ENCODE measurements at regions not wholly inside any gene's neighbourhood (a gene's known extent, or its start where the extent isn't known, plus 50 kb on each side); places are given as distances from the start of the nearest gene placed in this dataset.

DNA sequence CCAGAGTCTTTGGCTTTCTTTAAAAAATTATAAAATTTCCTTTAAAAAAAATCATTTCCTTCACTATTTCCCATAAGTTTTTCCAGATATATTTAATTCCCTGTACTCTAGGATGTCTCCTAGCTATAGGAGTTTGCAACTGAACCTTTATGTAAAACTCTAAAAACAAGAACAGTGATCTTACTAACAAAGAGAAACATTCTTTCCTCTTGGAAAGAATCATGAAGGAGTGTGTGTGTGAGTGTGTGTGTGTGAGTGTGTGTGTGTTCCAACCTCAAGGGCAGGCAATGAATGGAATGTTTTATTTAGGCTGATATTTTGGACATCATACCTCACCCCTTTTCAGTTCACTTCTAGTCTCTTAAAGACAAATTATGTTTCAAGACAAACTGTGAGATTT is 309.2 kb downstream of the CEMIP2 start:
- no peak overlapping the region for H3K9ac ChIP-seq (ENCODE audit: low read length)
- no peaks in the 10 kb centered on the region for H3K9me3 ChIP-seq (ENCODE audit: insufficient read depth, low read depth, low read length)
- Mint-ChIP-seq H3K4me1 (ENCODE audit: low read depth, unreplicated experiment) (peaks cover 4% of the 10 kb centered on the region), H3K36me3 (ENCODE audit: low read depth, unreplicated experiment) (no peaks in the 10 kb centered on the region), H3K4me3 (ENCODE audit: unreplicated experiment) (no peak overlapping the region), H3K27me3 (ENCODE audit: low read depth, unreplicated experiment) (no peaks in the 10 kb centered on the region), H3K9me3 (ENCODE audit: unreplicated experiment) (no peaks in the 10 kb centered on the region), H3K27ac (ENCODE audit: unreplicated experiment) (no peak overlapping the region)
- TF ChIP-seq EZH2 (IDR thresholded peaks at IDR 0.05; ENCODE audit: insufficient read depth, low read length) = no peak
- TF ChIP-seq, protein P1, sequence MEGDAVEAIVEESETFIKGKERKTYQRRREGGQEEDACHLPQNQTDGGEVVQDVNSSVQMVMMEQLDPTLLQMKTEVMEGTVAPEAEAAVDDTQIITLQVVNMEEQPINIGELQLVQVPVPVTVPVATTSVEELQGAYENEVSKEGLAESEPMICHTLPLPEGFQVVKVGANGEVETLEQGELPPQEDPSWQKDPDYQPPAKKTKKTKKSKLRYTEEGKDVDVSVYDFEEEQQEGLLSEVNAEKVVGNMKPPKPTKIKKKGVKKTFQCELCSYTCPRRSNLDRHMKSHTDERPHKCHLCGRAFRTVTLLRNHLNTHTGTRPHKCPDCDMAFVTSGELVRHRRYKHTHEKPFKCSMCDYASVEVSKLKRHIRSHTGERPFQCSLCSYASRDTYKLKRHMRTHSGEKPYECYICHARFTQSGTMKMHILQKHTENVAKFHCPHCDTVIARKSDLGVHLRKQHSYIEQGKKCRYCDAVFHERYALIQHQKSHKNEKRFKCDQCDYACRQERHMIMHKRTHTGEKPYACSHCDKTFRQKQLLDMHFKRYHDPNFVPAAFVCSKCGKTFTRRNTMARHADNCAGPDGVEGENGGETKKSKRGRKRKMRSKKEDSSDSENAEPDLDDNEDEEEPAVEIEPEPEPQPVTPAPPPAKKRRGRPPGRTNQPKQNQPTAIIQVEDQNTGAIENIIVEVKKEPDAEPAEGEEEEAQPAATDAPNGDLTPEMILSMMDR (IDR thresholded peaks at IDR 0.05; ENCODE audit: insufficient read depth, low read depth, low read length) = no peak
- H4K20me1 ChIP-seq (ENCODE audit: insufficient read depth, low read length) = no peaks in the 10 kb centered on the region
- FAIRE-seq (no peak), DNase-seq (ENCODE audit: low read depth) (no peak)
- H3K27ac ChIP-seq (ENCODE audit: low read depth, low read length) = no peak overlapping the region
- no peaks in the 10 kb centered on the region for H3K79me2 ChIP-seq (ENCODE audit: insufficient read depth, low read length)
- H3K36me3 ChIP-seq (ENCODE audit: insufficient read depth, low read length) = no peaks in the 10 kb centered on the region
- H3K4me2 ChIP-seq (ENCODE audit: low read length) = no peak overlapping the region
- no peaks in the 10 kb centered on the region for H3K4me1 ChIP-seq (ENCODE audit: insufficient read depth, low read length)
- no peaks in the 10 kb centered on the region for H3K27me3 ChIP-seq (ENCODE audit: insufficient read depth, low read length)
- no peak overlapping the region for H2AFZ ChIP-seq (ENCODE audit: low read depth, low read length)
- H3K4me3 ChIP-seq (ENCODE audit: insufficient read depth, low read depth, low read length) = no peak overlapping the region

DNA sequence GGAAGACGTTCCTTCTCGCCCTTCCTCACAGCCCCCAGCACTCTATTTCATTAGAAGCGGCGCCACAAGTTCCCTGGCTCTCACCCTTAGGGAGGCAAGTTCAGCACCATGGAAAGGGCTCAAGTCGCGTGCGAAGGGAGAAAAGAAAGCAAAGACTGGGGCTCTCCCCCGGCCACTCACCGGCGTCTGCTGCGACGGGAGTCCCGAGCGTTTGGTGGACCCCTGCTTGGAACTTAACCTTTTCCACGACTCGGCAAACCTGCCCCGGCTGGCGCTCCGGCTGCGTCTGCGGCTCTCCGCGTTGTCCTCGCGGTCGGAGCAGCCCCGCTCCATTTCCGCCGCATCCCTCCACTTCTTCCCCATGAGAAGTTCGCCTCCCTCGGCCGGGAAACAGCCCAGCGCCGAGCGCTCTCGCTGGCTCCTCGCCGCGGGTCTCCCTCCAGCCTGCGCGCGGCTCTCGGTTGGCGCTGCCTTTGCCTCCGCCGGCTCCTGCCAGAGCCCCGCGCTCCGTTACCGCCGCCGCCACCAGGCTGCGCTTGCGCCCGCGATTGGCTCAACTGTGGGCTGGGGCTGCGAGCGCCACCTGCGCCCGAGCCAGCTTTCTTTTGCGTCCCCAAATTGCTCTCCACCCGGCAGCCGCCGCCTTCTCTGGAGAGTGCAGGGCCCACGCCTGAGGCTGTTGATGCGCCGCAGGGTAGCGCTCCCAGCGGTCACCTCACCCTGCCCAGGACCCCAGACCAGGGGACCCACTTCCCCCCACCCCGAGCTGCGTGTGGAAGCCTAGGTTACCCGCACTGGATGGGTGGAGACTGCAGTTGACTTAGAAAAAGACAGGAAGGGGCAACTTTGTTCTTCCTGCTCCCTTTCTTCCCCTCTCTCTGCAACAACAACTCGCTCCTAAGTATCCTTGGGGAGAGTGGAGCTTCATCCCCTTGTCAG is 321.6 kb downstream of the CEMIP2 start:
- H3K36me3 Mint-ChIP-seq (ENCODE audit: low read depth, unreplicated experiment) = no peaks in the 10 kb centered on the region
- H3K27me3 ChIP-seq (ENCODE audit: insufficient read depth, low read length) = peaks cover 8% of the 10 kb centered on the region
- H3K9me3 Mint-ChIP-seq (ENCODE audit: unreplicated experiment) = no peaks in the 10 kb centered on the region
- peak overlapping the region; percentile 84 for H2AFZ ChIP-seq (ENCODE audit: low read depth, low read length)
- H3K27ac ChIP-seq (ENCODE audit: low read depth, low read length) = no peak overlapping the region
- H3K27ac Mint-ChIP-seq (ENCODE audit: unreplicated experiment) = no peak overlapping the region
- no peaks in the 10 kb centered on the region for H3K9me3 ChIP-seq (ENCODE audit: insufficient read depth, low read depth, low read length)
- no peaks in the 10 kb centered on the region for H3K4me1 ChIP-seq (ENCODE audit: insufficient read depth, low read length)
- H3K9ac ChIP-seq (ENCODE audit: low read length) = peak overlapping the region; percentile 18
- FAIRE-seq (no peak), DNase-seq (ENCODE audit: low read depth) (peak; percentile 51)
- H3K4me1 Mint-ChIP-seq (ENCODE audit: low read depth, unreplicated experiment) = no peaks in the 10 kb centered on the region
- TF ChIP-seq EZH2 (IDR thresholded peaks at IDR 0.05; ENCODE audit: insufficient read depth, low read length) = no peak
- TF ChIP-seq, protein P1 (IDR thresholded peaks at IDR 0.05; ENCODE audit: insufficient read depth, low read depth, low read length) = no peak
- H3K79me2 ChIP-seq (ENCODE audit: insufficient read depth, low read length) = no peaks in the 10 kb centered on the region
- H3K4me2 ChIP-seq (ENCODE audit: low read length) = peak overlapping the region; percentile 94
- H4K20me1 ChIP-seq (ENCODE audit: insufficient read depth, low read length) = no peaks in the 10 kb centered on the region
- H3K27me3 Mint-ChIP-seq (ENCODE audit: low read depth, unreplicated experiment) = peaks cover 25% of the 10 kb centered on the region
- H3K4me3 Mint-ChIP-seq (ENCODE audit: unreplicated experiment) = peak overlapping the region; percentile 84
- peak overlapping the region; percentile 60 for H3K4me3 ChIP-seq (ENCODE audit: insufficient read depth, low read depth, low read length)
- H3K36me3 ChIP-seq (ENCODE audit: insufficient read depth, low read length) = no peaks in the 10 kb centered on the region

DNA sequence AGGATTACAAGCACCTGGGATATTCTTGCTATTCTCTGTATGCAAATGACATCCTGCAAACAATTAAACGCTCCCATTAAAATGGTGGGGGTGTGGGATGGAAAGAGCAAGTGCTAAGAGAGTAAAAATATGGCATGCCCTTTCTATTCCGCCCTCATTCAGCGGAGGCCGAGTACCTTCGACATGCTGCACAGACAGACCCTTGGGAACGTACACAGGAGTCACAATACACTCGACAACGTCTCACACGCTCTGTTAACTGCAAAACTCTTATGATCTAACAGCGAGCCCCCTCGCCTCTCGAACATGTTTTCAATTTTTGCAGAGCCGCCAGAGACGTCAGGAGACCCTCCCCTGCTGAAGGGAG is 322.2 kb downstream of the CEMIP2 start:
- no peaks in the 10 kb centered on the region for H3K79me2 ChIP-seq (ENCODE audit: insufficient read depth, low read length)
- H3K4me1 ChIP-seq (ENCODE audit: insufficient read depth, low read length) = no peaks in the 10 kb centered on the region
- H3K9me3 Mint-ChIP-seq (ENCODE audit: unreplicated experiment) = no peaks in the 10 kb centered on the region
- no peak overlapping the region for H3K27ac ChIP-seq (ENCODE audit: low read depth, low read length)
- DNase-seq (ENCODE audit: low read depth) (no peak), FAIRE-seq (no peak)
- H3K4me3 ChIP-seq (ENCODE audit: insufficient read depth, low read depth, low read length) = peak overlapping the region; percentile 60
- H3K27ac Mint-ChIP-seq (ENCODE audit: unreplicated experiment) = no peak overlapping the region
- TF ChIP-seq, protein P1 (IDR thresholded peaks at IDR 0.05; ENCODE audit: insufficient read depth, low read depth, low read length) = no peak
- TF ChIP-seq EZH2 (IDR thresholded peaks at IDR 0.05; ENCODE audit: insufficient read depth, low read length) = no peak
- H2AFZ ChIP-seq (ENCODE audit: low read depth, low read length) = peak overlapping the region; percentile 84
- H3K9ac ChIP-seq (ENCODE audit: low read length) = no peak overlapping the region
- H3K27me3 Mint-ChIP-seq (ENCODE audit: low read depth, unreplicated experiment) = peaks cover 25% of the 10 kb centered on the region
- H3K9me3 ChIP-seq (ENCODE audit: insufficient read depth, low read depth, low read length) = no peaks in the 10 kb centered on the region
- peaks cover 8% of the 10 kb centered on the region for H3K27me3 ChIP-seq (ENCODE audit: insufficient read depth, low read length)
- H3K4me2 ChIP-seq (ENCODE audit: low read length) = peak overlapping the region; percentile 94
- no peaks in the 10 kb centered on the region for H4K20me1 ChIP-seq (ENCODE audit: insufficient read depth, low read length)
- H3K36me3 Mint-ChIP-seq (ENCODE audit: low read depth, unreplicated experiment) = no peaks in the 10 kb centered on the region
- H3K36me3 ChIP-seq (ENCODE audit: insufficient read depth, low read length) = no peaks in the 10 kb centered on the region
- H3K4me3 Mint-ChIP-seq (ENCODE audit: unreplicated experiment) = peak overlapping the region; percentile 84
- no peaks in the 10 kb centered on the region for H3K4me1 Mint-ChIP-seq (ENCODE audit: low read depth, unreplicated experiment)
